HFF-Myc (cell line): ENCODE measurements at regions not wholly inside any gene's neighbourhood (a gene's known extent, or its start where the extent isn't known, plus 50 kb on each side); places are given as distances from the start of the nearest gene placed in this dataset.

ENCODE experiments used
- DNase-seq: peaks from one replicate; pipeline ENCODE4 v3.0.0-alpha.2; 2011; ENCODE audit warnings: low read depth; ENCODE audit errors: extremely low read depth
- H3K4me3 ChIP-seq: replicated peaks from 2 replicates; pipeline ENCODE4 v1.5.1; 2011; ENCODE audit warnings: low read depth, mild to moderate bottlenecking, control low read depth, low read length
- TF ChIP-seq, protein P1 (sequence below): IDR thresholded peaks from 2 replicates; pipeline ENCODE4 v1.5.1; 2012; ENCODE audit warnings: mild to moderate bottlenecking, low read depth, low read length, control low read depth; ENCODE audit errors: missing control alignments

DNA sequence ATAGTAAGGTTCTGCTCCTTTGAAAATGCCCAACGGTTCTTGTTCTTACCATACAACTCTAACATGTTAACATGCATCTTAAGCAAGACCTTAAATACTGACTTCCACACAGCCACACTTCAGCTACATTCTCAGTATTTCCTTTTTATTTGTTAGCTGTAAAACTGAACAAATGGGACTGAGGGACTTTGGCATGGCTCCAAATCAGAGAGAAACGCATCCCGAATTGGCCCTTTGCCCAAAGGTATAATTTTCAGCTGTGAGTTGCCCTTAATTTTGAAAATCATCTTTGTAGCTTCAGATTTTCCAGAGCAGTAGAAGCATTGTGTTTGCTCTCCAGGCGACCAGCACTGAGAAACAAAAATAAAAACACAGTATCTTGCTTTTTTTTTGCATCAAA, 56.4 kb downstream of the NEUROD6 start:
- no peak overlapping the region for H3K4me3 ChIP-seq
- TF ChIP-seq, protein P1, sequence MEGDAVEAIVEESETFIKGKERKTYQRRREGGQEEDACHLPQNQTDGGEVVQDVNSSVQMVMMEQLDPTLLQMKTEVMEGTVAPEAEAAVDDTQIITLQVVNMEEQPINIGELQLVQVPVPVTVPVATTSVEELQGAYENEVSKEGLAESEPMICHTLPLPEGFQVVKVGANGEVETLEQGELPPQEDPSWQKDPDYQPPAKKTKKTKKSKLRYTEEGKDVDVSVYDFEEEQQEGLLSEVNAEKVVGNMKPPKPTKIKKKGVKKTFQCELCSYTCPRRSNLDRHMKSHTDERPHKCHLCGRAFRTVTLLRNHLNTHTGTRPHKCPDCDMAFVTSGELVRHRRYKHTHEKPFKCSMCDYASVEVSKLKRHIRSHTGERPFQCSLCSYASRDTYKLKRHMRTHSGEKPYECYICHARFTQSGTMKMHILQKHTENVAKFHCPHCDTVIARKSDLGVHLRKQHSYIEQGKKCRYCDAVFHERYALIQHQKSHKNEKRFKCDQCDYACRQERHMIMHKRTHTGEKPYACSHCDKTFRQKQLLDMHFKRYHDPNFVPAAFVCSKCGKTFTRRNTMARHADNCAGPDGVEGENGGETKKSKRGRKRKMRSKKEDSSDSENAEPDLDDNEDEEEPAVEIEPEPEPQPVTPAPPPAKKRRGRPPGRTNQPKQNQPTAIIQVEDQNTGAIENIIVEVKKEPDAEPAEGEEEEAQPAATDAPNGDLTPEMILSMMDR: no peak
- no peak for DNase-seq

DNA sequence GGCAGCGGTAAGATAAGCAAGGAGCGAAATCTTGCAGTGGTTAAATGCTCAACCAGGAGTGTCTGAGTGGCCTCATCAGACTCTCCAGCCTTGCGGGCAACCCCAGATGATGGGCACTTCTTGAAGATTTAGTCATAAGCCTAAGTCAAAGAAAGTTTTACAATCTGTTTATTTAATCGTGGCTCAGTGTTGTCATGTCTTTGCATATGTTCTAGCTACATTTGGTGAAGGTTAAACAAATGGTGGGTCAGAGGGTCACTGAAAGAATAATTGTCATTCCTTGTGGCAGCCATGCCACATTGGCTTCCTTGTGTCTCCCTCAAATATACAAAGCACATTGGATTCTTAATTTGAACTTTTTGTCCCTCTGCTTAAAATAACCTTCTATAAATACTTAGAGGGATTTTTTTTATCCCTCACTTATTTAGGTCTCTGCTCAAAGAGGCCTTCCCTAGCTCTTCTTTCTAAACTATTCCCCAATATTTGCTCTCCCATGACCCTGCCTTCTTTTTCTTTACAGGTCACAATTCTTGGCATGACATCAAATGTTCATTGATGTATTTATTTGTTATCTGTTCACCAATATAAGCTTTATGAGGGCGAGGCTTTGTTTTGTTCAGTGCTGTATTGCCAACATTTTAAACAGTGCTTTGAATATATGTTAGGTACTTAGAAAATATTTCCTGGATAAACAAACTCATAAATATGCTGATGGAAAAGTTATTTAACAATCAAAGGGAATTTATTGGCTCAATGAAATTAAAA, 68.7 kb downstream of the NEUROD6 start:
- TF ChIP-seq, protein P1: no peak
- no peak for DNase-seq
- no peak overlapping the region for H3K4me3 ChIP-seq

DNA sequence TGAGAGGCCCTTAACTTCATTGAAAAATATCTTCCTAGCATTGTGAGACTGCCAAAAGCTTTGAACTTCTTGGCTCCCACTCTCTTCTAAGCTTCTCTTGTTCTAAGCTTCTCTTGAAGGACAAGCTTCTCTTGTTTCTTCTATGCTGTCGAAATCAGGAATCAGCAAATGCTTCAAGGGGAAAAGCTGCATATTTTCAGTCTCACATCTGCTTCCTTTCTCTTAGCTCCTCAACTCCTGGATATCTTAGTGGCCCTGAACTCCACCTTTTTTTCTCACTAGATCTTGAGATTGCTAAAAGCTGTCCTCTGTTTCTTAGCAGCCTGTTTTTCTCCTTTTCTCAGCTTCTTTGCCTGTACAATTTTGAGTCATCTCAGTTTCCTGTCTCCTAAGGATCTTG, 73.0 kb downstream of the NEUROD6 start:
- no peak overlapping the region for H3K4me3 ChIP-seq
- TF ChIP-seq, protein P1: no peak
- no peak for DNase-seq

DNA sequence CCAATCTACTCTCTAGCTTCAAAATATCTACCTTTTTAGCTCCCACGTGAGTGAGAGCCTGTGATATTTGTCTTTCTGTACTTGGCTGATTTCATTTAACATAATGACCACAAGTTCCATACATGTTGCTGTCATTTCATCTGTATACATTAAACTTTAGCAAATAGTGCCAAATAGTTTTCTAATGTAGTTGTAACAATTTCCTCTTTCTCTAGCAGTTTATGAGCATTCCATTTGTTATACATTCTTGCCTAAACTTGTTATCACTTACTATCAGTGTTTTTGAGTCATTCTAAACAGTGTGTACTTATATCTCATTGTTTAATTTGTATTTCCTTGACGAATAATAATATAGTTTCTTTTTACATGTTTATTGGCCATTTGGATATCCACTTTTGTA, 77.2 kb downstream of the NEUROD6 start:
- H3K4me3 ChIP-seq: no peak overlapping the region
- TF ChIP-seq, protein P1: no peak

DNA sequence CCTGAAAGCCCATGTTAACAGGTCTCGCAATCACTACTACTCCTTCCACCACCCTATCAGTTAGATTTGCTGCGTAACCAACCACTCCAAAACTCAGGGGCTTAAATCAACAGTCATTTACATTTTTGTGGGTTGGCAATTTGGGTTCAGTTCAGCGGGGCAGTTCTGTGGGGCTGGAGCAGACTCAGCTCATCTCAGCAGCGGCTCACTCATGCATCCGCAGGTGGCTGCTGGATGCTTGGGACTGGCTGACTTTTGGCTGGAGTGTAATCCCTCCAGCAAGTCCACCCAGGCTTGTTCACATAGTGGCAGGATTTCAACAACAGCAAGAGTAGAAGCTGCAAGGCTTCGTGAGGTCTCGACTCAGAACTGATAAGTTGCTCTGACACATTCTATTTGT, 79.2 kb downstream of the NEUROD6 start:
- DNase-seq: no peak
- TF ChIP-seq, protein P1: no peak
- H3K4me3 ChIP-seq: no peak overlapping the region

More for the DNA sequence above, 77.2 kb downstream of the NEUROD6 start:
- DNase-seq: no peak

DNA sequence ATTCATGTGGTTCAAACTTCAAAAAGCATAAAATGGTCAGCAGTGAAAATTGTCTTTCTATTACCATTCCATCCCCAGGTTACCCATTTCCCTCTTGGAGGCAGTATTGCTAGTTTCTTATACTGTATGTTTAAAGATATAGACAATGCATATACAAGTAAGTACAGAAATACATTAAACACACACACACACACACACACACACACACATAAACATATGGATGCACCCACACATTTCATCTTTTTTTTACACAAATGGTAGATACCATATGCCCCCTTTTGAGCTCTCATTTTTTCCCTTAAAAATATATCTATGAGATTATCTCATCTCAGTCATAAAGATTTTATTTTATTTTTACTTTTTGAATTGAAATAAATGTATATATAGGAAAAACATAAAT, 79.7 kb downstream of the NEUROD6 start:
- H3K4me3 ChIP-seq: no peak overlapping the region
- TF ChIP-seq, protein P1: no peak
- no peak for DNase-seq

DNA sequence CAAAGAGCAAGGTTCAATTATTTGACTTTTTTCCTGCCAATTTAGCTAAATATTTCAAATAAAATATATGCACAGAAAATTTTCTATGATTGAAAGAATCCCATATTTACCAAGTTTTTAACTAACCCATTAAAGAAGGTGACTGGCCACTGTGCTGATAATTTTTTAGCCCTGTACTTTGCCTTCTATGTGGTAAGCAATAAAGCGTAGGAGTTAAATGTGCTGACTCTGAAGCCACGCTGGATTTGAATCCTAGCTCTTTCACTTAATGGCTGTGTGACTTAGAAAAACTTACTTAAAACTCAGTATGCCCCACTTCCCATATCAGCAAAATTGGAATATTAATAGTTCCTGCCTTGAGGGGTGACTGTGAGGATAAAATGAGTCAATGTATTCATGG, 82.1 kb downstream of the NEUROD6 start:
- TF ChIP-seq, protein P1: no peak
- no peak for DNase-seq
- no peak overlapping the region for H3K4me3 ChIP-seq
